ENCODE measurements at regions not wholly inside any gene's neighbourhood (a gene's known extent, or its start where the extent isn't known, plus 50 kb on each side); places are given as distances from the start of the nearest gene placed in this dataset.

GRCh38 chr4:92189146-92189545 is 114.6 kb upstream of the GRID2 start:
- Mint-ChIP-seq H3K9me3 (peaks cover 11 to 22% of the 10 kb centered on the region in 2 donors), H3K27me3 (ENCODE audit: low read depth in 2 of 2) (no peaks in the 10 kb centered on the region), H3K4me1 (no peaks in the 10 kb centered on the region), H3K27ac (no peak overlapping the region), H3K4me3 (no peak overlapping the region), H3K36me3 (no peaks in the 10 kb centered on the region)
- Histone ChIP-seq H3K27ac (ENCODE audit: low read length) (no peak overlapping the region), H3K4me1 (ENCODE audit: control insufficient read depth, insufficient read depth, low read length) (no peaks in the 10 kb centered on the region), H3K27me3 (ENCODE audit: control insufficient read depth, insufficient read depth, low read length) (no peaks in the 10 kb centered on the region), H3K4me3 (ENCODE audit: low read length) (no peak overlapping the region), H3K9me3 (ENCODE audit: control insufficient read depth, insufficient read depth, low read length) (no peaks in the 10 kb centered on the region), H3K36me3 (ENCODE audit: control insufficient read depth, insufficient read depth, low read length) (no peaks in the 10 kb centered on the region)
- ATAC-seq (no peak), DNase-seq (no peak)
- intact Hi-C loops (cut with micrococcal nuclease): no loop called here
- TF ChIP-seq CTCF (IDR thresholded peaks at IDR 0.05): no peak

- Mint-ChIP-seq H3K27ac (no peak overlapping the region), H3K27me3 (ENCODE audit: low read depth in 2 of 2) (no peaks in the 10 kb centered on the region), H3K9me3 (peaks cover 3 to 5% of the 10 kb centered on the region in 2 donors), H3K4me3 (no peak overlapping the region), H3K4me1 (no peaks in the 10 kb centered on the region), H3K36me3 (no peaks in the 10 kb centered on the region)
- DNase-seq: no peak
- ATAC-seq: no peak
- H3K9me3 ChIP-seq (ENCODE audit: control insufficient read depth, insufficient read depth, low read length): no peaks in the 10 kb centered on the region
- no peak overlapping the region for H3K4me3 ChIP-seq (ENCODE audit: low read length)
- no peaks in the 10 kb centered on the region for H3K4me1 ChIP-seq (ENCODE audit: control insufficient read depth, insufficient read depth, low read length)
- WGBS (ENCODE audit: insufficient coverage): 100% methylated on average over 2 of the region's 4 CpGs
- H3K27ac ChIP-seq (ENCODE audit: low read length): no peak overlapping the region
- no peaks in the 10 kb centered on the region for H3K27me3 ChIP-seq (ENCODE audit: control insufficient read depth, insufficient read depth, low read length)
- intact Hi-C loops (cut with micrococcal nuclease): no loop called here
- no peaks in the 10 kb centered on the region for H3K36me3 ChIP-seq (ENCODE audit: control insufficient read depth, insufficient read depth, low read length)
- no peak for TF ChIP-seq CTCF (IDR thresholded peaks at IDR 0.05)
These were observed 105.1 kb upstream of the GRID2 start for GRCh38 chr4:92198711-92199110.

GRCh38 chr4:92199135-92199534 is 104.6 kb upstream of the GRID2 start:
- DNase-seq: no peak
- H3K27me3 Mint-ChIP-seq (ENCODE audit: low read depth in 2 of 2): no peaks in the 10 kb centered on the region
- no CpG with 5 or more reads among the region's 2 CpGs for WGBS (ENCODE audit: insufficient coverage)
- no peaks in the 10 kb centered on the region for H3K36me3 Mint-ChIP-seq
- Histone ChIP-seq H3K36me3 (ENCODE audit: control insufficient read depth, insufficient read depth, low read length) (no peaks in the 10 kb centered on the region), H3K4me1 (ENCODE audit: control insufficient read depth, insufficient read depth, low read length) (no peaks in the 10 kb centered on the region), H3K27me3 (ENCODE audit: control insufficient read depth, insufficient read depth, low read length) (no peaks in the 10 kb centered on the region), H3K9me3 (ENCODE audit: control insufficient read depth, insufficient read depth, low read length) (no peaks in the 10 kb centered on the region), H3K4me3 (ENCODE audit: low read length) (no peak overlapping the region), H3K27ac (ENCODE audit: low read length) (no peak overlapping the region)
- H3K4me3 Mint-ChIP-seq: no peak overlapping the region
- no peak for TF ChIP-seq CTCF (IDR thresholded peaks at IDR 0.05)
- ATAC-seq: no peak
- intact Hi-C loops (cut with micrococcal nuclease): no loop called here
- no peak overlapping the region for H3K27ac Mint-ChIP-seq
- H3K4me1 Mint-ChIP-seq: no peaks in the 10 kb centered on the region
- peaks cover 3 to 6% of the 10 kb centered on the region in 2 donors for H3K9me3 Mint-ChIP-seq

GRCh38 chr4:92210906-92211305 is 92.9 kb upstream of the GRID2 start:
- intact Hi-C loops (cut with micrococcal nuclease): no loop called here
- H3K36me3 ChIP-seq (ENCODE audit: control insufficient read depth, insufficient read depth, low read length): no peaks in the 10 kb centered on the region
- ATAC-seq (no peak), DNase-seq (no peak)
- H3K9me3 ChIP-seq (ENCODE audit: control insufficient read depth, insufficient read depth, low read length): peaks cover 4% of the 10 kb centered on the region
- Mint-ChIP-seq H3K36me3 (no peaks in the 10 kb centered on the region), H3K4me1 (no peaks in the 10 kb centered on the region), H3K27ac (no peak overlapping the region), H3K9me3 (peaks cover 7 to 9% of the 10 kb centered on the region in 2 donors), H3K27me3 (ENCODE audit: low read depth in 2 of 2) (no peaks in the 10 kb centered on the region), H3K4me3 (no peak overlapping the region)
- no peaks in the 10 kb centered on the region for H3K4me1 ChIP-seq (ENCODE audit: control insufficient read depth, insufficient read depth, low read length)
- H3K4me3 ChIP-seq (ENCODE audit: low read length): no peak overlapping the region
- H3K27ac ChIP-seq (ENCODE audit: low read length): no peak overlapping the region
- 72% methylated on average over 7 of the region's 7 CpGs for WGBS (ENCODE audit: insufficient coverage)
- no peaks in the 10 kb centered on the region for H3K27me3 ChIP-seq (ENCODE audit: control insufficient read depth, insufficient read depth, low read length)
- no peak for TF ChIP-seq CTCF (IDR thresholded peaks at IDR 0.05)

Measured in natural killer cell (primary cell).